Spleen (tissue), 11 donors: ENCODE measurements at regions not wholly inside any gene's neighbourhood (a gene's known extent, or its start where the extent isn't known, plus 50 kb on each side); places are given as distances from the start of the nearest gene placed in this dataset.

Experiments used
- DNase-seq: peaks from one replicate; pipeline ENCODE4 v3.0.0-alpha.2; 2020
- H3K27ac ChIP-seq, 8 donors: fragments of 200-600 bp; sonication (generic) in 7 of 8; 1 replicate in 4 of 8; 2 replicates in 4 of 8; pipeline versions ENCODE4 v1.5.0 to v1.8.0; 2016 to 2021; ENCODE audit warnings: inconsistent platforms in 4 of 8, mild to moderate bottlenecking in 4 of 8, moderate library complexity in 1 of 8
- H3K27me3 ChIP-seq, 7 donors: fragments of 200-600 bp; sonication (generic) in 6 of 7; replicated peaks in 1 of 7; 1 replicate in 4 of 7; 2 replicates in 3 of 7; pipeline versions ENCODE4 v1.5.0 to v1.8.0; 2016 to 2021; ENCODE audit warnings: inconsistent platforms in 3 of 7, mild to moderate bottlenecking in 1 of 7
- H3K36me3 ChIP-seq, 6 donors: fragments of 200-600 bp; sonication (generic) in 5 of 6; 1 replicate in 4 of 6; 2 replicates in 2 of 6; pipeline versions ENCODE4 v1.5.0 to v1.8.0; 2016 to 2021; ENCODE audit warnings: inconsistent platforms in 2 of 6
- H3K4me1 ChIP-seq, 6 donors: fragments of 200-600 bp; sonication (generic) in 5 of 6; 1 replicate in 3 of 6; 2 replicates in 3 of 6; pipeline versions ENCODE4 v1.5.0 to v1.8.0; 2016 to 2021; ENCODE audit warnings: inconsistent platforms in 3 of 6
- H3K4me3 ChIP-seq, 8 donors: fragments of 200-600 bp; sonication (generic) in 7 of 8; 1 replicate in 4 of 8; 2 replicates in 4 of 8; pipeline versions ENCODE4 v1.5.0 to v1.8.0; 2016 to 2021; ENCODE audit warnings: inconsistent platforms in 4 of 8, mild to moderate bottlenecking in 4 of 8, moderate library complexity in 2 of 8
- H3K9me3 ChIP-seq, 8 donors: fragments of 200-600 bp; sonication (generic) in 7 of 8; 1 replicate in 4 of 8; 2 replicates in 4 of 8; pipeline versions ENCODE4 v1.5.0 to v1.8.0; 2016 to 2021; ENCODE audit warnings: inconsistent platforms in 4 of 8
- CTCF ChIP-seq, 11 experiments: fragments of 200-600 bp in 7 of 11; fragments of 450-650 bp in 4 of 11; sonication (generic) in 4 of 11; IDR thresholded peaks in 8 of 11; conservative IDR thresholded peaks in 3 of 11; 1 replicate in 7 of 11; 2 replicates in 4 of 11; pipeline versions ENCODE4 v1.4.0 to v1.8.0; 2016 to 2021; ENCODE audit warnings: antibody characterized with exemption in 11 of 11, inconsistent platforms in 4 of 11, mild to moderate bottlenecking in 1 of 11
- POLR2A ChIP-seq, 3 donors: fragments of 450-650 bp; IDR thresholded peaks; one replicate each; pipeline ENCODE4 v1.5.1; 2017; ENCODE audit warnings: antibody characterized with exemption in 3 of 3, mild to moderate bottlenecking in 1 of 3
- POLR2AphosphoS5 ChIP-seq, 3 donors: sonication (generic); formaldehyde crosslinking; IDR thresholded peaks; one replicate each; pipeline ENCODE4 v1.5.1; 2017; ENCODE audit warnings: antibody characterized with exemption in 3 of 3
- WGBS, 5 donors: extraction: QIAGEN DNeasy Blood & Tissue Kit in 3 of 5; methylation state at CpG; one replicate each; pipeline versions ENCODE4 v1.1.5 to v1.1.7; 2013 to 2018; 5-methylcytosine and 5-hydroxymethylcytosine counted together
- intact Hi-C: fragments of 100-400 bp; cut with DNase I; formaldehyde crosslinking; loops from one replicate; pipeline ENCODE4 v1.15.0; 2023; ENCODE audit warnings: low total_unique reads
- donor health status: healthy with polysubstance abuse.
- donor health status: DM: no; HTN: no; CAD: no; lungs with moderate emphysema.
- donor health status: DM: no; HTN: no; CAD: no.
- donor health status: Bipolar disorder and iron deficiency.
- donor health status: healthy.
- donor health status: DM: no; HTN: no; CAD: no.
- donor health status: DM: yes; HTN: yes; CAD: no.

- TF ChIP-seq CTCF (IDR thresholded peaks at IDR 0.05 in 8 of 11, conservative IDR thresholded peaks at IDR 0.05 in 3 of 11) (no peak), POLR2A (IDR thresholded peaks at IDR 0.05) (no peak), POLR2AphosphoS5 (IDR thresholded peaks at IDR 0.05) (no peak)
- Histone ChIP-seq H3K27me3 (peaks cover 0 to 58% (median 0%) of the 10 kb centered on the region in 7 donors), H3K36me3 (no peaks in the 10 kb centered on the region), H3K9me3 (no peaks in the 10 kb centered on the region), H3K4me3 (no peak overlapping the region), H3K27ac (no peak overlapping the region), H3K4me1 (no peaks in the 10 kb centered on the region)
- no peak for DNase-seq
- WGBS, 5 donors, result 82 to 90% (median 87%) methylated on average over 4 of the region's 4 CpGs
- intact Hi-C loops, result no loop called here
Observed at GRCh38 chr21:41561701-41562100, 53.7 kb upstream of the TMPRSS2 start.

GRCh38 chr21:41560661-41561158, 52.8 kb upstream of the TMPRSS2 start:
- no peak overlapping the region for H3K4me3 ChIP-seq
- H3K27ac ChIP-seq, result no peak overlapping the region
- no peaks in the 10 kb centered on the region for H3K36me3 ChIP-seq
- WGBS, 5 donors, result 38 to 66% (median 49%) methylated on average over 7 to 9 of the region's 9 CpGs
- H3K9me3 ChIP-seq, result no peaks in the 10 kb centered on the region
- no peak for TF ChIP-seq POLR2A (IDR thresholded peaks at IDR 0.05)
- no peak for TF ChIP-seq CTCF (IDR thresholded peaks at IDR 0.05 in 8 of 11, conservative IDR thresholded peaks at IDR 0.05 in 3 of 11)
- no peak for TF ChIP-seq POLR2AphosphoS5 (IDR thresholded peaks at IDR 0.05)
- H3K27me3 ChIP-seq, result peaks cover 0 to 52% (median 0%) of the 10 kb centered on the region in 7 donors
- no peak for DNase-seq
- no peaks in the 10 kb centered on the region for H3K4me1 ChIP-seq
- intact Hi-C loops, result no loop called here

- Histone ChIP-seq H3K9me3 (no peaks in the 10 kb centered on the region), H3K27ac (no peak overlapping the region), H3K36me3 (no peaks in the 10 kb centered on the region), H3K27me3 (peaks cover 0 to 52% (median 0%) of the 10 kb centered on the region in 7 donors), H3K4me3 (no peak overlapping the region), H3K4me1 (no peaks in the 10 kb centered on the region)
- DNase-seq, result no peak
- intact Hi-C loops, result no loop called here
- 57 to 69% (median 57%) methylated on average over 15 of the region's 15 CpGs for WGBS, 5 donors
- TF ChIP-seq POLR2A (IDR thresholded peaks at IDR 0.05) (no peak), CTCF (IDR thresholded peaks at IDR 0.05 in 8 of 11, conservative IDR thresholded peaks at IDR 0.05 in 3 of 11) (no peak), POLR2AphosphoS5 (IDR thresholded peaks at IDR 0.05) (no peak)
Observed at GRCh38 chr21:41559658-41560631, 52.0 kb upstream of the TMPRSS2 start.

GRCh38 chr21:41558842-41559241, 50.9 kb upstream of the TMPRSS2 start:
- no peaks in the 10 kb centered on the region for H3K36me3 ChIP-seq
- H3K27ac ChIP-seq, result no peak overlapping the region
- no peak for DNase-seq
- H3K9me3 ChIP-seq, result no peaks in the 10 kb centered on the region
- no peaks in the 10 kb centered on the region for H3K4me1 ChIP-seq
- intact Hi-C loops, result no loop called here
- no peak overlapping the region for H3K4me3 ChIP-seq
- TF ChIP-seq POLR2AphosphoS5 (IDR thresholded peaks at IDR 0.05), result no peak
- TF ChIP-seq CTCF (IDR thresholded peaks at IDR 0.05 in 8 of 11, conservative IDR thresholded peaks at IDR 0.05 in 3 of 11), result no peak
- TF ChIP-seq POLR2A (IDR thresholded peaks at IDR 0.05), result no peak
- H3K27me3 ChIP-seq, result peaks cover 0 to 43% (median 0%) of the 10 kb centered on the region in 7 donors
